HCT116 (cell line): ENCODE measurements at regions not wholly inside any gene's neighbourhood (a gene's known extent, or its start where the extent isn't known, plus 50 kb on each side); places are given as distances from the start of the nearest gene placed in this dataset.

ENCODE experiments used
- CEBPB ChIP-seq: IDR thresholded peaks from 2 replicates; pipeline ENCODE4 v1.6.1; 2012; ENCODE audit warnings: low read depth
- ELF1 ChIP-seq: IDR thresholded peaks from 2 replicates; pipeline ENCODE4 v1.6.1; 2012; ENCODE audit warnings: low read depth, borderline replicate concordance
- EZH2 ChIP-seq: fragments of 200-600 bp; sonication (generic); IDR thresholded peaks from 2 replicates; pipeline ENCODE4 v1.6.1; 2017; ENCODE audit warnings: antibody characterized with exemption, mixed run types
- EZH2phosphoT487 ChIP-seq: fragments of 200-600 bp; IDR thresholded peaks from 2 replicates; pipeline ENCODE4 v1.6.1; 2018; ENCODE audit warnings: antibody characterized with exemption, borderline replicate concordance
- FOSL1 ChIP-seq: IDR thresholded peaks from 2 replicates; pipeline ENCODE4 v1.6.1; 2012; ENCODE audit warnings: low read depth
- POLR2AphosphoS5 ChIP-seq: IDR thresholded peaks from 2 replicates; pipeline ENCODE4 v1.6.1; 2011; ENCODE audit warnings: mild to moderate bottlenecking, low read depth, low read length, moderate library complexity
- SIN3A ChIP-seq: IDR thresholded peaks from 2 replicates; pipeline ENCODE4 v1.6.1; 2012; ENCODE audit warnings: low read depth
- ZFX ChIP-seq: fragments of 450-650 bp; IDR thresholded peaks from 2 replicates; pipeline ENCODE4 v1.6.1; 2017
- TF ChIP-seq, protein P1 (sequence below): IDR thresholded peaks from 2 replicates; pipeline ENCODE4 v1.6.1; 2011; ENCODE audit warnings: mild to moderate bottlenecking, low read length, moderate library complexity; ENCODE audit not compliant: insufficient replicate concordance; ENCODE audit errors: extremely low read depth
- TF ChIP-seq, protein P2 (sequence below), 3 experiments: fragments of 200-600 bp in 1 of 3; sonication (generic) in 1 of 3; IDR thresholded peaks in 2 of 3; conservative IDR thresholded peaks in 1 of 3; 2 replicates each; pipeline ENCODE4 v1.5.1; 2012 to 2017; ENCODE audit warnings: low read depth in 2 of 3, low read length in 2 of 3, antibody characterized with exemption in 1 of 3, borderline replicate concordance in 1 of 3, control low read depth in 1 of 3, mild to moderate bottlenecking in 1 of 3, mixed read lengths in 1 of 3, mixed run types in 1 of 3, moderate library complexity in 1 of 3; ENCODE audit not compliant: insufficient read depth in 1 of 3

DNA sequence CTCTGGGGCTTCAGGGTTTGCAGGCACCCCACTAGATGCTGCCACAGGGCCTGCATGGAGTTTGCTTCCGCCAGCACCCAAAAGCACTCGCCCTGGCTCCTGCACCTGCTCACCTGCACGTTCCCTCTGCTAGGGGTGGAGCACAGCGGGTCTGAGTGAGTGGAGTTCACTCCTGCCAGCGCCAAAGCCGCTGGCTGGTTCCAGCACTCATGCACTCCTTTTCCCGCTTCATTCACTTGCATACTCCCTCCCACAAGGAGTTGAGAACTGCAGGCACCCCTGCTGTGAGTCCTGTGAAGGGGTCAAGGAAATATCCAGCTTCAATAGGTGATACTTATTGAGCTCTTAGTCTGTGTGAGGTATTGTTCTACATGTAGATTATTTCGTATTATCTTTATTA is 537.5 kb downstream of the NR2F2 start:
- TF ChIP-seq, protein P1, sequence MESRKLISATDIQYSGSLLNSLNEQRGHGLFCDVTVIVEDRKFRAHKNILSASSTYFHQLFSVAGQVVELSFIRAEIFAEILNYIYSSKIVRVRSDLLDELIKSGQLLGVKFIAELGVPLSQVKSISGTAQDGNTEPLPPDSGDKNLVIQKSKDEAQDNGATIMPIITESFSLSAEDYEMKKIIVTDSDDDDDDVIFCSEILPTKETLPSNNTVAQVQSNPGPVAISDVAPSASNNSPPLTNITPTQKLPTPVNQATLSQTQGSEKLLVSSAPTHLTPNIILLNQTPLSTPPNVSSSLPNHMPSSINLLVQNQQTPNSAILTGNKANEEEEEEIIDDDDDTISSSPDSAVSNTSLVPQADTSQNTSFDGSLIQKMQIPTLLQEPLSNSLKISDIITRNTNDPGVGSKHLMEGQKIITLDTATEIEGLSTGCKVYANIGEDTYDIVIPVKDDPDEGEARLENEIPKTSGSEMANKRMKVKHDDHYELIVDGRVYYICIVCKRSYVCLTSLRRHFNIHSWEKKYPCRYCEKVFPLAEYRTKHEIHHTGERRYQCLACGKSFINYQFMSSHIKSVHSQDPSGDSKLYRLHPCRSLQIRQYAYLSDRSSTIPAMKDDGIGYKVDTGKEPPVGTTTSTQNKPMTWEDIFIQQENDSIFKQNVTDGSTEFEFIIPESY, result no peak
- TF ChIP-seq SIN3A (no peak), ZFX (no peak), EZH2phosphoT487 (no peak), POLR2AphosphoS5 (no peak), CEBPB (no peak), FOSL1 (no peak), ELF1 (no peak), EZH2 (no peak)
- TF ChIP-seq, protein P2, sequence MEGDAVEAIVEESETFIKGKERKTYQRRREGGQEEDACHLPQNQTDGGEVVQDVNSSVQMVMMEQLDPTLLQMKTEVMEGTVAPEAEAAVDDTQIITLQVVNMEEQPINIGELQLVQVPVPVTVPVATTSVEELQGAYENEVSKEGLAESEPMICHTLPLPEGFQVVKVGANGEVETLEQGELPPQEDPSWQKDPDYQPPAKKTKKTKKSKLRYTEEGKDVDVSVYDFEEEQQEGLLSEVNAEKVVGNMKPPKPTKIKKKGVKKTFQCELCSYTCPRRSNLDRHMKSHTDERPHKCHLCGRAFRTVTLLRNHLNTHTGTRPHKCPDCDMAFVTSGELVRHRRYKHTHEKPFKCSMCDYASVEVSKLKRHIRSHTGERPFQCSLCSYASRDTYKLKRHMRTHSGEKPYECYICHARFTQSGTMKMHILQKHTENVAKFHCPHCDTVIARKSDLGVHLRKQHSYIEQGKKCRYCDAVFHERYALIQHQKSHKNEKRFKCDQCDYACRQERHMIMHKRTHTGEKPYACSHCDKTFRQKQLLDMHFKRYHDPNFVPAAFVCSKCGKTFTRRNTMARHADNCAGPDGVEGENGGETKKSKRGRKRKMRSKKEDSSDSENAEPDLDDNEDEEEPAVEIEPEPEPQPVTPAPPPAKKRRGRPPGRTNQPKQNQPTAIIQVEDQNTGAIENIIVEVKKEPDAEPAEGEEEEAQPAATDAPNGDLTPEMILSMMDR (IDR thresholded peaks at IDR 0.05 in 2 of 3, conservative IDR thresholded peaks at IDR 0.05 in 1 of 3; ENCODE audit: borderline replicate concordance in 1 of 3, insufficient read depth in 1 of 3, low read depth in 2 of 3, low read length in 2 of 3), result no peak
